ENCODE measurements at regions not wholly inside any gene's neighbourhood (a gene's known extent, or its start where the extent isn't known, plus 50 kb on each side); places are given as distances from the start of the nearest gene placed in this dataset.

DNA sequence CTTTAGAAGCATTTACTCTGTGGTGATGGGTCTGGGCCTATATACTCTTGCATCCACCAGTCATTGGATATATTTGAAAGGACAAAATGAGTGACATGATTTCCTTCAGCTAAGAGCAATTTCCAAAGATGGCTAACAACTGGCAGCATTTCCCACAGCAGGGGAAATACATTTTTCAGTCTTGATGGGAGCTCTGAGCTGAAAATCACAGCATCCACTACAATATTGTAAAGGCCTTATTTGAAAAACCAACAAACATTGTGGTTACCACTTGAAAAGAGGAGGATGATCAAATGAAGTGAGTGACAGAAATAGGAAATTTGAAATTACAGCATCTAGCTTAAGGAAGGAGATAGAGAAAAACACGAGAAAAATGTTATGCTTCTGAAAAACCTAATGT, 705.0 kb upstream of the EPHA7 start:
- POLR2A ChIA-PET: no interaction called here
- Histone ChIP-seq H3K36me3 (ENCODE audit: control insufficient read depth, insufficient read depth, low read length) (no peaks in the 10 kb centered on the region), H3K4me3 (ENCODE audit: low read depth, low read length) (no peak overlapping the region), H3K27me3 (ENCODE audit: control insufficient read depth, insufficient read depth, low read length) (no peaks in the 10 kb centered on the region)
- DNase-seq (ENCODE audit: low read depth): no peak
- no peak for TF ChIP-seq CTCF (IDR thresholded peaks at IDR 0.05; ENCODE audit: insufficient read depth, low read depth, low read length)
- CTCF ChIA-PET: no interaction called here

DNA sequence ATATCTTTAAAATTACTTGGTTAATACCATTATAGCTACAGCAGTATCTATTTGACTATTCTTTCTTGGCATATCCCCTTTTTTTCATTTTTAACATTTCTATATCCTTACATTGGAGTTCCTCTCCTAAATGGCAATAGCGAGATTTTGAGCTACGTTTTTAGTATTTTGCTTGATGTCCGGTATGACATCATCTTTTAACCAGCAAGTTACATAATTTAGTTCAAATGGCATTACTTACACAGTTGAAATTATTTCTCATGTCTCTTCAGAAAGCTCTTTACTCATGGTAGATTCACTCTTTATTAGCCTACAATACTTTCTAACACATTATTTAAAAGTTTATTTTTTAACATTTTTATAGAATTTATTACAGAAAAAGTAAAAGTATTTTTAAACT, 701.7 kb upstream of the EPHA7 start:
- Histone ChIP-seq H3K27me3 (ENCODE audit: control insufficient read depth, insufficient read depth, low read length) (no peaks in the 10 kb centered on the region), H3K4me3 (ENCODE audit: low read depth, low read length) (no peak overlapping the region), H3K36me3 (ENCODE audit: control insufficient read depth, insufficient read depth, low read length) (no peaks in the 10 kb centered on the region)
- POLR2A ChIA-PET: no interaction called here
- TF ChIP-seq CTCF (IDR thresholded peaks at IDR 0.05; ENCODE audit: insufficient read depth, low read depth, low read length): no peak
- CTCF ChIA-PET: no interaction called here
- no peak for DNase-seq (ENCODE audit: low read depth)

- Histone ChIP-seq H3K27me3 (ENCODE audit: control insufficient read depth, insufficient read depth, low read length) (no peaks in the 10 kb centered on the region), H3K4me3 (ENCODE audit: low read depth, low read length) (no peak overlapping the region), H3K36me3 (ENCODE audit: control insufficient read depth, insufficient read depth, low read length) (no peaks in the 10 kb centered on the region)
- ChIA-PET CTCF (no interaction called here), POLR2A (no interaction called here)
- TF ChIP-seq CTCF (IDR thresholded peaks at IDR 0.05; ENCODE audit: insufficient read depth, low read depth, low read length): no peak
- DNase-seq (ENCODE audit: low read depth): no peak
Observed at GRCh38 chr6:94099072-94099471, 679.7 kb upstream of the EPHA7 start.

GRCh38 chr6:94095961-94096360, 676.6 kb upstream of the EPHA7 start:
- Histone ChIP-seq H3K36me3 (ENCODE audit: control insufficient read depth, insufficient read depth, low read length) (no peaks in the 10 kb centered on the region), H3K27me3 (ENCODE audit: control insufficient read depth, insufficient read depth, low read length) (no peaks in the 10 kb centered on the region), H3K4me3 (ENCODE audit: low read depth, low read length) (no peak overlapping the region)
- no peak for TF ChIP-seq CTCF (IDR thresholded peaks at IDR 0.05; ENCODE audit: insufficient read depth, low read depth, low read length)
- ChIA-PET CTCF (no interaction called here), POLR2A (no interaction called here)
- DNase-seq (ENCODE audit: low read depth): no peak

DNA sequence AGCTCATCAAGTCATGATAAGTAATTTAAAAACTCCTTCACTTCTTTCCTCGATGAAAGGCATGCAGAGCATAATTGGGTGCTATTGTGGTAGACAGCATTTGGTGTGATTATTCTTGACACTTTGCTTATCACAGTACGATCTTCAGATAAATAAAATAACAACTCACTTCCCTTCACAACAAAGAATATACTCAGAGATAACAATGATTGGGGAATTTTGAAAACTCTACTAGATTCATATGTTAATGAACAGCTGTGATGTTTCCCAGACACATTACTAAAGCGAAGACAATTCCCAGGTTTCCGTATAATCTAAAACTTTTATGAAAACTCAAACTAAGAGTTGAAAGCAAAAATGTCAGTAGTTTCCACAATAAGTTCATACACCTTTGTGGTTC, 670.6 kb upstream of the EPHA7 start:
- H3K36me3 ChIP-seq (ENCODE audit: control insufficient read depth, insufficient read depth, low read length): no peaks in the 10 kb centered on the region
- no peak for DNase-seq (ENCODE audit: low read depth)
- POLR2A ChIA-PET: no interaction called here
- H3K4me3 ChIP-seq (ENCODE audit: low read depth, low read length): no peak overlapping the region
- CTCF ChIA-PET: no interaction called here
- no peaks in the 10 kb centered on the region for H3K27me3 ChIP-seq (ENCODE audit: control insufficient read depth, insufficient read depth, low read length)
- no peak for TF ChIP-seq CTCF (IDR thresholded peaks at IDR 0.05; ENCODE audit: insufficient read depth, low read depth, low read length)

Measured in BJ (cell line).